Fibroblast of lung (primary cell): ENCODE measurements at regions not wholly inside any gene's neighbourhood (a gene's known extent, or its start where the extent isn't known, plus 50 kb on each side); places are given as distances from the start of the nearest gene placed in this dataset.
A peak's percentile ranks its signal among the peaks of the same experiment; 100 is the strongest.

Source experiments
- DNase-seq, 2 donors: peaks; one replicate each; pipeline versions ENCODE4 v3.0.0 to v3.0.0-alpha.2; 2010; ENCODE audit warnings: low read depth in 2 of 2
- H2AFZ ChIP-seq: 2 replicates; pipeline ENCODE4 v1.5.1; 2012; ENCODE audit warnings: low read length, control low read depth, inconsistent platforms
- H3K27ac ChIP-seq: 2 replicates; pipeline ENCODE4 v1.5.1; 2011; ENCODE audit warnings: low read length, control low read depth; ENCODE audit not compliant: insufficient read depth
- H3K27me3 ChIP-seq: 2 replicates; pipeline ENCODE4 v1.5.1; 2011; ENCODE audit warnings: mild to moderate bottlenecking, low read length; ENCODE audit not compliant: control insufficient read depth, insufficient read depth
- H3K36me3 ChIP-seq: 2 replicates; pipeline ENCODE4 v1.5.1; 2011; ENCODE audit warnings: low read length; ENCODE audit not compliant: control insufficient read depth, insufficient read depth
- H3K4me1 ChIP-seq: 2 replicates; pipeline ENCODE4 v1.5.1; 2011; ENCODE audit warnings: low read length; ENCODE audit not compliant: control insufficient read depth, insufficient read depth; ENCODE audit errors: extremely low read depth
- H3K4me2 ChIP-seq: 2 replicates; pipeline ENCODE4 v1.5.1; 2011; ENCODE audit warnings: low read length, control low read depth; ENCODE audit not compliant: insufficient read depth; ENCODE audit errors: extremely low read depth
- H3K4me3 ChIP-seq, 4 experiments: fragments of 200-600 bp in 1 of 4; sonication (generic) in 1 of 4; replicated peaks in 1 of 4; 2 replicates each; pipeline ENCODE4 v1.5.1; 2011 to 2016; ENCODE audit warnings: low read length in 4 of 4, low read depth in 3 of 4, mild to moderate bottlenecking in 3 of 4, control low read depth in 2 of 4, inconsistent platforms in 1 of 4, mixed read lengths in 1 of 4; ENCODE audit not compliant: insufficient read depth in 1 of 4; ENCODE audit errors: control extremely low read depth in 1 of 4
- H3K79me2 ChIP-seq: 2 replicates; pipeline ENCODE4 v1.5.1; 2012; ENCODE audit warnings: mild to moderate bottlenecking, low read length, inconsistent platforms; ENCODE audit not compliant: control insufficient read depth, insufficient read depth
- H3K9ac ChIP-seq: 2 replicates; pipeline ENCODE4 v1.5.1; 2011; ENCODE audit warnings: mild to moderate bottlenecking, low read length, control low read depth; ENCODE audit not compliant: insufficient read depth
- H3K9me3 ChIP-seq: 2 replicates; pipeline ENCODE4 v1.5.1; 2012; ENCODE audit warnings: low read depth, low read length; ENCODE audit not compliant: control insufficient read depth, insufficient read depth
- H4K20me1 ChIP-seq: 2 replicates; pipeline ENCODE4 v1.5.1; 2011; ENCODE audit warnings: low read length; ENCODE audit not compliant: control insufficient read depth, insufficient read depth; ENCODE audit errors: extremely low read depth
- EZH2 ChIP-seq: IDR thresholded peaks from 2 replicates; pipeline ENCODE4 v1.5.1; 2012; ENCODE audit warnings: low read length, control low read depth, mild to moderate bottlenecking; ENCODE audit errors: missing control alignments
- TF ChIP-seq, protein P1 (sequence below), 2 donors: IDR thresholded peaks in 1 of 2; conservative IDR thresholded peaks in 1 of 2; 1 replicate in 1 of 2; 2 replicates in 1 of 2; pipeline ENCODE4 v1.5.1; 2011 to 2012; ENCODE audit warnings: low read length in 2 of 2, control low read depth in 1 of 2, inconsistent platforms in 1 of 2, low read depth in 1 of 2, mild to moderate bottlenecking in 1 of 2

DNA sequence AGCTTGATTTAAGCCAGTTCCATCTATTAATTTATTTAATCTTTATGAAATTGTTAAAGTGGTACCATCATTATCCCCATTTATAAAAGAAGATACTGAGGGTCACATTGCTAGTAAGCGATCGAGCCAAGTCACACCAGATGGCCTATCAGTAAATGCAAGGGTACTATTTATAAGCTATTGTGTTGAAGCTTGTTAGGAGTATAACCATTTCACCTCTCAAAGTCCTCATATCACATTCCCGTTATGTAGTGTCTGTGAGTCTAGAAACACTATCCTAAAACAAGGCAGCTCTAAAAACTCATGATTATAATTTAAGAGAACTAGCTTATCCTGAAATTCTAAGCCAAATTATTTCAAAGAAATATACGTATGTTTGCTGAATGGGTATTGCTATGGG is 1161.8 kb downstream of the EFNA5 start:
- Histone ChIP-seq H2AFZ (no peak overlapping the region), H3K4me1 (no peaks in the 10 kb centered on the region), H3K27ac (no peak overlapping the region), H3K9me3 (no peaks in the 10 kb centered on the region), H3K79me2 (no peaks in the 10 kb centered on the region), H3K4me2 (no peak overlapping the region), H3K27me3 (no peaks in the 10 kb centered on the region), H3K9ac (no peak overlapping the region), H3K36me3 (no peaks in the 10 kb centered on the region), H3K4me3 (no peak overlapping the region), H4K20me1 (no peaks in the 10 kb centered on the region)
- TF ChIP-seq EZH2: no peak
- TF ChIP-seq, protein P1, sequence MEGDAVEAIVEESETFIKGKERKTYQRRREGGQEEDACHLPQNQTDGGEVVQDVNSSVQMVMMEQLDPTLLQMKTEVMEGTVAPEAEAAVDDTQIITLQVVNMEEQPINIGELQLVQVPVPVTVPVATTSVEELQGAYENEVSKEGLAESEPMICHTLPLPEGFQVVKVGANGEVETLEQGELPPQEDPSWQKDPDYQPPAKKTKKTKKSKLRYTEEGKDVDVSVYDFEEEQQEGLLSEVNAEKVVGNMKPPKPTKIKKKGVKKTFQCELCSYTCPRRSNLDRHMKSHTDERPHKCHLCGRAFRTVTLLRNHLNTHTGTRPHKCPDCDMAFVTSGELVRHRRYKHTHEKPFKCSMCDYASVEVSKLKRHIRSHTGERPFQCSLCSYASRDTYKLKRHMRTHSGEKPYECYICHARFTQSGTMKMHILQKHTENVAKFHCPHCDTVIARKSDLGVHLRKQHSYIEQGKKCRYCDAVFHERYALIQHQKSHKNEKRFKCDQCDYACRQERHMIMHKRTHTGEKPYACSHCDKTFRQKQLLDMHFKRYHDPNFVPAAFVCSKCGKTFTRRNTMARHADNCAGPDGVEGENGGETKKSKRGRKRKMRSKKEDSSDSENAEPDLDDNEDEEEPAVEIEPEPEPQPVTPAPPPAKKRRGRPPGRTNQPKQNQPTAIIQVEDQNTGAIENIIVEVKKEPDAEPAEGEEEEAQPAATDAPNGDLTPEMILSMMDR (conservative IDR thresholded peaks at IDR 0.05 in 1 of 2, IDR thresholded peaks at IDR 0.05 in 1 of 2; ENCODE audit: low read depth in 1 of 2, low read length in 2 of 2): no peak
- no peak for DNase-seq

DNA sequence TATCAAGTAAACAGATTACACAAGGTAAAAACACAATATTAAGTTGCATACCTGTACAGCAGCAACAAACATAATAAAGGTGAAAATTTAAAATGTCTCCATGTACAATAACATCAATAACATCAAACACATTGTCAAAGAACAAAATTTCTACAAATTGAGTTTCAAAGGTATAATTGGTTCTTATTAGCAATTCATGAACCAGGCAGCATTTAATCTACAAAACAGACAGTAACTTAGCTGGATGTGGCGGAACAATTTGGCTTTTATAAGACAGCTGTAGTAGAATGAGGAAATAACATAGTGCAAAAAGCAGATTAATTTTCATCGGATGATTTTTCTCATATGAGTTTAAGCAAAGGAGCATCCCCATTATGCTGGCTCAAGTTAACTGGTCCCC is 1176.8 kb downstream of the EFNA5 start:
- no peak overlapping the region for H3K4me2 ChIP-seq
- no peaks in the 10 kb centered on the region for H3K27me3 ChIP-seq
- TF ChIP-seq, protein P1 (conservative IDR thresholded peaks at IDR 0.05 in 1 of 2, IDR thresholded peaks at IDR 0.05 in 1 of 2; ENCODE audit: low read depth in 1 of 2, low read length in 2 of 2): no peak
- no peak for TF ChIP-seq EZH2
- no peaks in the 10 kb centered on the region for H3K4me1 ChIP-seq
- H4K20me1 ChIP-seq: no peaks in the 10 kb centered on the region
- no peak overlapping the region for H3K27ac ChIP-seq
- no peak overlapping the region for H2AFZ ChIP-seq
- no peak overlapping the region for H3K9ac ChIP-seq
- no peak overlapping the region for H3K4me3 ChIP-seq
- no peaks in the 10 kb centered on the region for H3K9me3 ChIP-seq
- no peaks in the 10 kb centered on the region for H3K36me3 ChIP-seq
- H3K79me2 ChIP-seq: no peaks in the 10 kb centered on the region
- no peak for DNase-seq

DNA sequence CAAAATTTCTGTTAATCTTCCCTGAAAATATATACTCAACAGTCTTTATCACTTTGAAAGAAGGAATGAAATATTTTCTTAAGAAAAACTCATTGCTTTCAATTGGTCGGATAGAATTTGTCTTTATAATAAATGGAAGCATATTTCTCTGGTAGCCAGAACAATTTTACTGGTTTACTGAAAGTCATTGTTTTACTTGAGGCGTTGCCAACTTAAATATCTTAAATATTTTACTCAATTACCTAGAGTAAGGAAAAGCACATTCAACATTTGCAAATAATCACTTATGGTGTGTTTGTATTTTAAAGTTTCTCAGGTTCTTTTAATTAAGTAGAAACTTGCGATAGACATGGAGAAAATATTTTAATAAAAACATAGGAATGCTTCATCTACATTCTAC is 1181.7 kb downstream of the EFNA5 start:
- TF ChIP-seq, protein P1 (conservative IDR thresholded peaks at IDR 0.05 in 1 of 2, IDR thresholded peaks at IDR 0.05 in 1 of 2; ENCODE audit: low read depth in 1 of 2, low read length in 2 of 2): no peak
- TF ChIP-seq EZH2: no peak
- Histone ChIP-seq H3K27ac (no peak overlapping the region), H3K4me2 (no peak overlapping the region), H3K9me3 (no peaks in the 10 kb centered on the region), H3K36me3 (no peaks in the 10 kb centered on the region), H3K79me2 (no peaks in the 10 kb centered on the region), H3K4me3 (no peak overlapping the region), H3K9ac (no peak overlapping the region), H4K20me1 (no peaks in the 10 kb centered on the region), H3K27me3 (no peaks in the 10 kb centered on the region), H2AFZ (no peak overlapping the region), H3K4me1 (no peaks in the 10 kb centered on the region)
- peak in 1 of 2 donors; percentile 32 for DNase-seq
